K562 (cell line): ENCODE measurements at regions not wholly inside any gene's neighbourhood (a gene's known extent, or its start where the extent isn't known, plus 50 kb on each side); places are given as distances from the start of the nearest gene placed in this dataset.

Source experiments
- ATF1 ChIP-seq, 2 experiments: fragments of 450-650 bp in 1 of 2; IDR thresholded peaks; 2 replicates each; pipeline ENCODE4 v1.6.1; 2016; ENCODE audit warnings: missing compliant biosample characterization in 1 of 2, missing genetic modification characterization in 1 of 2
- ATF7 ChIP-seq: fragments of 450-650 bp; IDR thresholded peaks from 2 replicates; pipeline ENCODE4 v1.7.1; 2014; ENCODE audit warnings: mild to moderate bottlenecking, moderate library complexity
- CAMTA2 ChIP-seq: fragments of 250-450 bp; sonication (Bioruptor Pico); conservative IDR thresholded peaks from 2 replicates; pipeline ENCODE4 v1.5.1; 2022
- EP300 ChIP-seq: IDR thresholded peaks from 2 replicates; pipeline ENCODE4 v1.6.1; 2012; ENCODE audit warnings: low read length, improper control_type of control experiment
- MTA1 ChIP-seq: fragments of 450-650 bp; IDR thresholded peaks from 2 replicates; pipeline ENCODE4 v1.6.1; 2017; ENCODE audit warnings: borderline replicate concordance
- SMARCA5 ChIP-seq: fragments of 450-650 bp; IDR thresholded peaks from 2 replicates; pipeline ENCODE4 v1.6.1; 2016
- TAF1 ChIP-seq: IDR thresholded peaks from 2 replicates; pipeline ENCODE4 v1.6.1; 2011; ENCODE audit warnings: mild to moderate bottlenecking, low read length, moderate library complexity; ENCODE audit not compliant: insufficient read depth, control insufficient read depth, severe bottlenecking; ENCODE audit errors: extremely low read depth
- TRIM28 ChIP-seq: fragments of 450-650 bp; IDR thresholded peaks from 2 replicates; pipeline ENCODE4 v1.6.1; 2017
- ZNF584 ChIP-seq: fragments of 200-800 bp; sonication (Bioruptor generic); IDR thresholded peaks from 2 replicates; pipeline ENCODE4 v1.6.1; 2016; ENCODE audit warnings: low read depth, mild to moderate bottlenecking, missing genetic modification characterization, missing compliant biosample characterization
- ZNF717 ChIP-seq: fragments of 250-450 bp; sonication (Bioruptor Pico); IDR thresholded peaks from 2 replicates; pipeline ENCODE4 v1.5.0; 2021
- TF ChIP-seq, protein P1 (sequence below): IDR thresholded peaks from 2 replicates; pipeline ENCODE4 v1.6.1; 2014; ENCODE audit warnings: antibody characterized with exemption
- TF ChIP-seq, protein P2 (sequence below): fragments of 450-650 bp; formaldehyde crosslinking; IDR thresholded peaks from 2 replicates; pipeline ENCODE4 v1.4.0; 2022; ENCODE audit warnings: missing genetic modification characterization
- TF ChIP-seq, protein P3 (sequence below): fragments of 450-650 bp; IDR thresholded peaks from 2 replicates; pipeline ENCODE4 v1.6.1; 2016; ENCODE audit warnings: low read depth
- TF ChIP-seq, protein P4 (sequence below): fragments of 450-650 bp; IDR thresholded peaks from 2 replicates; pipeline ENCODE4 v1.7.1; 2018; ENCODE audit warnings: mild to moderate bottlenecking, low read depth; ENCODE audit not compliant: partially characterized antibody

DNA sequence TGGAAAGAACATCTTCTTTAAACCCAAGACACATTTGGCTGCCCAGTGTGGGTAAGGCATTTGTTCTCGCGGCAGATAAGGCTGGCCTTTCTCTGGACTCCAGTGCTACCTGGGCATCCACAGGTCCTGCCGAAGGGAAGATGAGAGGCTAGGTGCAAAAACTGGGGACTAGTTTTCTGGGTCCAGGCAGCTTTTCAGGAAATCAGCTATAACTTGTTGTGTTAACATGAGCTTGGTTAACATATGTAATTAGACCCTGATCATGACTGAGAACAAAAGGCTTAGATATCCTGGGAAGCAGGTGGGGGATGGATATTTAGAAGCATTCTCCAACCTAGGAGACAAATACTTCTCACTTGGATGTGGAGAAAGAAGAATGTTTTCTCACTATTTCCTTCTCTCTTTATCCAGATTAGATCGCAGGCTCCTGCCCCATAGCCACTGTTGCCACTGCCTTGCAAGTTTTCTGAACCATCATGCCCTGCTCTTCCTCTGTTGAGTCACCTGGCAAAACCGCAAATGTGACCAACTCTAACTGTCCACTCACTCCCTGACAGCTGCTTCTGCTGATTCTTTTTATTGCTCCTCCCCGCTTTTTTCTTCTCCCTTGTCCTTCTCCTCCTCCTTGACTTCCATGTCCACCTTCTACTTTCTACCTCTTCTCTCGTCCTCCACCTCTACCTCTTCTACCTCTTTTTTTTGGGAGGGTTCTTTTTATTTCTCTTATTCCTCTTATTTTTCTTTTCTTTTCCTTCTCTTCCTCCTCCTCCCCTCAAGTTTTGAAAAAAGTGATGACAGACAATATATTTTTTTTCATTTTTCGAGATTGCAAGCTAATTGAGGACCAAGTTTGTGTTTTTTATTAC is 258.1 kb downstream of the UTRN start (continued):
- TF ChIP-seq, protein P1, sequence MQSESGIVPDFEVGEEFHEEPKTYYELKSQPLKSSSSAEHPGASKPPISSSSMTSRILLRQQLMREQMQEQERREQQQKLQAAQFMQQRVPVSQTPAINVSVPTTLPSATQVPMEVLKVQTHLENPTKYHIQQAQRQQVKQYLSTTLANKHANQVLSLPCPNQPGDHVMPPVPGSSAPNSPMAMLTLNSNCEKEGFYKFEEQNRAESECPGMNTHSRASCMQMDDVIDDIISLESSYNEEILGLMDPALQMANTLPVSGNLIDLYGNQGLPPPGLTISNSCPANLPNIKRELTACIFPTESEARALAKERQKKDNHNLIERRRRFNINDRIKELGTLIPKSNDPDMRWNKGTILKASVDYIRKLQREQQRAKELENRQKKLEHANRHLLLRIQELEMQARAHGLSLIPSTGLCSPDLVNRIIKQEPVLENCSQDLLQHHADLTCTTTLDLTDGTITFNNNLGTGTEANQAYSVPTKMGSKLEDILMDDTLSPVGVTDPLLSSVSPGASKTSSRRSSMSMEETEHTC = peak; percentile 86
- TF ChIP-seq MTA1 (peak; percentile 89), ZNF717 (CRISPR knock-in tag) (no peak), SMARCA5 (0 out of 2 replicates have a peak, but pooled peaks have one; percentile 52), ATF7 (peak; percentile 61; the same call in 1 of the 2 replicates), ZNF584 (CRISPR knock-in tag) (peak; percentile 60; the same call in 1 of the 2 replicates), EP300 (peak; percentile 96), TRIM28 (peak; percentile 75; the same call in 1 of the 2 replicates), CAMTA2 (CRISPR knock-in tag) (no peak), TAF1 (peak; percentile 57), ATF1 (CRISPR knock-in tag; IDR thresholded peaks at IDR 0.05) (no peak), ATF1 (tag; IDR thresholded peaks at IDR 0.05) (peak; percentile 21; the same call in 1 of the 2 replicates)
- TF ChIP-seq, protein P2, sequence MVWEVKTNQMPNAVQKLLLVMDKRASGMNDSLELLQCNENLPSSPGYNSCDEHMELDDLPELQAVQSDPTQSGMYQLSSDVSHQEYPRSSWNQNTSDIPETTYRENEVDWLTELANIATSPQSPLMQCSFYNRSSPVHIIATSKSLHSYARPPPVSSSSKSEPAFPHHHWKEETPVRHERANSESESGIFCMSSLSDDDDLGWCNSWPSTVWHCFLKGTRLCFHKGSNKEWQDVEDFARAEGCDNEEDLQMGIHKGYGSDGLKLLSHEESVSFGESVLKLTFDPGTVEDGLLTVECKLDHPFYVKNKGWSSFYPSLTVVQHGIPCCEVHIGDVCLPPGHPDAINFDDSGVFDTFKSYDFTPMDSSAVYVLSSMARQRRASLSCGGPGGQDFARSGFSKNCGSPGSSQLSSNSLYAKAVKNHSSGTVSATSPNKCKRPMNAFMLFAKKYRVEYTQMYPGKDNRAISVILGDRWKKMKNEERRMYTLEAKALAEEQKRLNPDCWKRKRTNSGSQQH (CRISPR knock-in tag) = peak; percentile 95
- TF ChIP-seq, protein P3, sequence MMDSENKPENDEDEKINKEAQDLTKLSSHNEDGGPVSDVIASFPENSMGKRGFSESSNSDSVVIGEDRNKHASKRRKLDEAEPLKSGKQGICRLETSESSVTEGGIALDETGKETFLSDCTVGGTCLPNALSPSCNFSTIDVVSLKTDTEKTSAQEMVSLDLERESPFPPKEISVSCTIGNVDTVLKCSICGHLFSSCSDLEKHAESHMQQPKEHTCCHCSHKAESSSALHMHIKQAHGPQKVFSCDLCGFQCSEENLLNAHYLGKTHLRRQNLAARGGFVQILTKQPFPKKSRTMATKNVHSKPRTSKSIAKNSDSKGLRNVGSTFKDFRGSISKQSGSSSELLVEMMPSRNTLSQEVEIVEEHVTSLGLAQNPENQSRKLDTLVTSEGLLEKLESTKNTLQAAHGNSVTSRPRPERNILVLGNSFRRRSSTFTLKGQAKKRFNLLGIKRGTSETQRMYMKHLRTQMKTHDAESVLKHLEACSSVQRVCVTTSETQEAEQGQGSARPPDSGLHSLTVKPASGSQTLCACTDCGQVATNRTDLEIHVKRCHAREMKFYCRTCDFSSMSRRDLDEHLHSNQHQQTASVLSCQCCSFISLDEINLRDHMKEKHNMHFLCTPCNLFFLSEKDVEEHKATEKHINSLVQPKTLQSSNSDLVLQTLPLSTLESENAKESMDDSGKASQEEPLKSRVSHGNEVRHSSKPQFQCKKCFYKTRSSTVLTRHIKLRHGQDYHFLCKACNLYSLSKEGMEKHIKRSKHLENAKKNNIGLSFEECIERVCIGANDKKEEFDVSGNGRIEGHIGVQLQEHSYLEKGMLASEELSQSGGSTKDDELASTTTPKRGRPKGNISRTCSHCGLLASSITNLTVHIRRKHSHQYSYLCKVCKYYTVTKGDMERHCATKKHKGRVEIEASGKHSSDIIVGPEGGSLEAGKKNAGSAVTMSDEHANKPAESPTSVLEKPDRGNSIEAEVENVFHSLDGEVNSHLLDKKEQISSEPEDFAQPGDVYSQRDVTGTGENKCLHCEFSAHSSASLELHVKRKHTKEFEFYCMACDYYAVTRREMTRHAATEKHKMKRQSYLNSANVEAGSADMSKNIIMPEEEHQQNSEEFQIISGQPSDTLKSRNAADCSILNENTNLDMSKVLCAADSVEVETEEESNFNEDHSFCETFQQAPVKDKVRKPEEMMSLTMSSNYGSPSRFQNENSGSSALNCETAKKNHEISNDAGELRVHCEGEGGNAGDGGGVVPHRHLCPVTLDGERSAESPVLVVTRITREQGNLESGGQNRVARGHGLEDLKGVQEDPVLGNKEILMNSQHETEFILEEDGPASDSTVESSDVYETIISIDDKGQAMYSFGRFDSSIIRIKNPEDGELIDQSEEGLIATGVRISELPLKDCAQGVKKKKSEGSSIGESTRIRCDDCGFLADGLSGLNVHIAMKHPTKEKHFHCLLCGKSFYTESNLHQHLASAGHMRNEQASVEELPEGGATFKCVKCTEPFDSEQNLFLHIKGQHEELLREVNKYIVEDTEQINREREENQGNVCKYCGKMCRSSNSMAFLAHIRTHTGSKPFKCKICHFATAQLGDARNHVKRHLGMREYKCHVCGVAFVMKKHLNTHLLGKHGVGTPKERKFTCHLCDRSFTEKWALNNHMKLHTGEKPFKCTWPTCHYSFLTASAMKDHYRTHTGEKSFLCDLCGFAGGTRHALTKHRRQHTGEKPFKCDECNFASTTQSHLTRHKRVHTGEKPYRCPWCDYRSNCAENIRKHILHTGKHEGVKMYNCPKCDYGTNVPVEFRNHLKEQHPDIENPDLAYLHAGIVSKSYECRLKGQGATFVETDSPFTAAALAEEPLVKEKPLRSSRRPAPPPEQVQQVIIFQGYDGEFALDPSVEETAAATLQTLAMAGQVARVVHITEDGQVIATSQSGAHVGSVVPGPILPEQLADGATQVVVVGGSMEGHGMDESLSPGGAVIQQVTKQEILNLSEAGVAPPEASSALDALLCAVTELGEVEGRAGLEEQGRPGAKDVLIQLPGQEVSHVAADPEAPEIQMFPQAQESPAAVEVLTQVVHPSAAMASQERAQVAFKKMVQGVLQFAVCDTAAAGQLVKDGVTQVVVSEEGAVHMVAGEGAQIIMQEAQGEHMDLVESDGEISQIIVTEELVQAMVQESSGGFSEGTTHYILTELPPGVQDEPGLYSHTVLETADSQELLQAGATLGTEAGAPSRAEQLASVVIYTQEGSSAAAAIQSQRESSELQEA = peak; percentile 35; the same call in 1 of the 2 replicates
- TF ChIP-seq, protein P4, sequence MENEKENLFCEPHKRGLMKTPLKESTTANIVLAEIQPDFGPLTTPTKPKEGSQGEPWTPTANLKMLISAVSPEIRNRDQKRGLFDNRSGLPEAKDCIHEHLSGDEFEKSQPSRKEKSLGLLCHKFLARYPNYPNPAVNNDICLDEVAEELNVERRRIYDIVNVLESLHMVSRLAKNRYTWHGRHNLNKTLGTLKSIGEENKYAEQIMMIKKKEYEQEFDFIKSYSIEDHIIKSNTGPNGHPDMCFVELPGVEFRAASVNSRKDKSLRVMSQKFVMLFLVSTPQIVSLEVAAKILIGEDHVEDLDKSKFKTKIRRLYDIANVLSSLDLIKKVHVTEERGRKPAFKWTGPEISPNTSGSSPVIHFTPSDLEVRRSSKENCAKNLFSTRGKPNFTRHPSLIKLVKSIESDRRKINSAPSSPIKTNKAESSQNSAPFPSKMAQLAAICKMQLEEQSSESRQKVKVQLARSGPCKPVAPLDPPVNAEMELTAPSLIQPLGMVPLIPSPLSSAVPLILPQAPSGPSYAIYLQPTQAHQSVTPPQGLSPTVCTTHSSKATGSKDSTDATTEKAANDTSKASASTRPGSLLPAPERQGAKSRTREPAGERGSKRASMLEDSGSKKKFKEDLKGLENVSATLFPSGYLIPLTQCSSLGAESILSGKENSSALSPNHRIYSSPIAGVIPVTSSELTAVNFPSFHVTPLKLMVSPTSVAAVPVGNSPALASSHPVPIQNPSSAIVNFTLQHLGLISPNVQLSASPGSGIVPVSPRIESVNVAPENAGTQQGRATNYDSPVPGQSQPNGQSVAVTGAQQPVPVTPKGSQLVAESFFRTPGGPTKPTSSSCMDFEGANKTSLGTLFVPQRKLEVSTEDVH = peak; percentile 69
